Dermis blood vessel endothelial cell (primary cell): ENCODE measurements at regions not wholly inside any gene's neighbourhood (a gene's known extent, or its start where the extent isn't known, plus 50 kb on each side); places are given as distances from the start of the nearest gene placed in this dataset.

Source experiments
- DNase-seq: peaks from one replicate; pipeline ENCODE4 v3.0.0; 2010

DNA sequence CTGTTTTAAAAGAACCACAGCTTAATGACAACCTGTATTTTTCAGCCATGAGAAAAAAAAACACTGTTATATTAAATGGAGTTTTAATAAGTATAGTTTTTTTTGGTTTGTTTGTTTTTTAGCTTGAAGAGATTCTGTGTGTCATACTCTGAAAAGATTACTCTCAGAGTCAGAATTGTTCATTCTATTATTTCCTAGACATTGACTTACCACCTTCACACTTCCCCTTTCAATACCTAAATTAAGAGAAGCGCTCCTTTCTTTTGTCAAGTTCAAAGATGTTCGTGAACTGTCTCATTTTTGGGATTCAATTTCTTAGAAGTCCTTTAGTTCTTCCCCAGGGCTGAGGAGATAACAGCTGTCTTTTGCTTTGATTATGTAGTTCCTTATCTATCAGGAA is 1201.6 kb upstream of the NUDT12 start:
- DNase-seq = no peak

DNA sequence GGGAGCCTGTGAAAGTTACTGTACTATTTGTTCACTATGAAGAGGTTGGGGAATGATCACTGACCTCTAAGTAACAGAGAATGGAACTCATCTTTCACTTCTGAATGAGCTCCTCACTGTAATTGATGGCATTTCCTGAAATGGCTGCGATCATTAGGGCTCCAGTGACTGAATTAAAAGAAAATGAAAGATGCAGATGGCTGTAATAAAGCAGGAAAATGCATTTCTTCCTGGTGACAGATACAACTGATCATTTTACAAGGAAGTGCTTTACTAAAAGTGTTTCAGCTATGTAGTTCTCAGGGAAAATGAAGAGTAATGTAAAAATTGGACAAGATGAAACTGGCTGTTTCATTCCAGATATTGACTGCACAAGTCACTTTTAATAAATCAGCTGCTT is 1200.6 kb upstream of the NUDT12 start:
- no peak for DNase-seq

DNA sequence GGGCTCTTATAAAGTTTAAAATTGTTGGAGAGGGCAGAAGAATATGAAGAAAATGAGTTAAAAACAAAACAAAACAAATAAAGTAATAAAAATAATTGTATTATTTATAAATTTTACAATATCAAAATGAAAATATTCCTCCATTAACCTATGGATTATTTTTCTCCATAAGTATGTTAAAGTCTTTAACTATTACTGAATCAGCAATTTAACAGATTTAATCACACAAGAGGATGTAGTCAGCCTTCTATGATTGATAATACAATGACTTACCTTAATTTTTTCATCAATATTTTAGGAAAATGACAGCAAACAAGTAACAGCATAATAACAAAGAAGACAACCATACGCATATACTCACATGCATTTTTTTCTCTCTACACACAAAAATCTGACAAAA is 1195.3 kb upstream of the NUDT12 start:
- DNase-seq = no peak

DNA sequence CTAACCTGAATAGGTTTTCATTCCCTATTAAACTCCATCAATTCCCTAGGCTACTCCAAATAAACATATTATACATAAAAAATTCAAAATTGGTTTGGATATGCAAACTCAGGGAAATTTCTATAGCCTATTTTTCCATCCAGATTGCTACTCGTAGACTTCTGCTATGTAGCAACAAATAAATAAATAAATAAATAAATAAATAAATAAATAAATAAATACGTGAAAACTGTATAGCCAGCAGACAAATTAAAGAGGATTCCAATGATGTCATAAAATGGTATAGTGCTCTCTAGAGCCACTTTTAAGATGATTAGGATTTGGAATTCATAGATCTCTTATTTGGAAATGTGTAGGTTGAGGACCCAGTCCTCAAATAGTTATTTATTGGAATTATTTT is 1193.2 kb upstream of the NUDT12 start:
- DNase-seq = no peak

DNA sequence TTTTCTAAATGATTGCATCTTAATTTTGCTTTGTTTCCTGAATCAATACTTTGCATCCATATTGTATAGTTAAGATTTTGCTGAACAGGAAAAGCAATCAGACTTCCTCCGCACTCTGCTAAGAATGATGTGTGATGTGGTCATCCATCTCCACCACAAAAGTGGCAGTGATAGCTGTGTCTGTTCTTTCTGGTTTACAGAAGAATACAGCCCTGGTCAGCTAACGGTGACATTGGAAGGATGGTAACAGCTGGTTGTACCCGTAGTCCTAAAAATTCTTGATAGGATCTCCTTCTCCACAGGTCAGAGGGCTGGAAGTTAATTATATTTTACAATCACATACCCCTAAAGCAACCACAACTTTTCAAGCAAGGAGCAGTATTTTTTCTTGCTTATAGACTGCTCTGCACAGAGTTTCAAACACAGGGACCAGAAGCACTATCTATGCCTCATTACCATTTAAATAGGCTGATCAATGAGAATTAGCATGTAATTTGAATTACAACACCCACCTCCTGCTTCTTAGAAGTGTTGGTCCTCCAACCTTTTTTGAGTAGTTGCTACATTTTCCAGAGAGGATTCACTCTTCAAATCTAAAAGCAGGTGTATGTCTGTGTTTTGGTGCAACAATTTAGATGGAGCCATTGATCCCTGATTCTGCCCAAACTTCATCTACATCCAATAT is 1191.9 kb upstream of the NUDT12 start:
- no peak for DNase-seq

DNA sequence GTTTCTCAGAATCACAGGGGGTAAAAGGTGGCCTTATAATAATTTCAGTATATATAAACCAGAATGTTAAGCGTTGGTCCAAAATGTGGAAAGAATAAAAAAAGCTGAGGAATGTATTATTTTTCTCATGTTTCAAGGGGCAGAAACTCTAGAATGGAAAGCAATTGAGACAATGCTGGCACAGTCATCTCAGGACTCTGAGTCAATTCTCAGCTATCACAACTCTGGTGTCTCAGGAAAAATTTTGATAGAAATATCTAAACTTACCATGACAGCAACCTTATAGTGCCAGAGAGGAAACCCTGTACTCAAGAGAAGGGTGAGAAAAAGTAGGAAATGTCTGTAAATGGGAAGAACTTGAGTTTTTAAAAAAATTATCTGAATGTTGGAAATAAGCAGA is 1189.4 kb upstream of the NUDT12 start:
- no peak for DNase-seq

DNA sequence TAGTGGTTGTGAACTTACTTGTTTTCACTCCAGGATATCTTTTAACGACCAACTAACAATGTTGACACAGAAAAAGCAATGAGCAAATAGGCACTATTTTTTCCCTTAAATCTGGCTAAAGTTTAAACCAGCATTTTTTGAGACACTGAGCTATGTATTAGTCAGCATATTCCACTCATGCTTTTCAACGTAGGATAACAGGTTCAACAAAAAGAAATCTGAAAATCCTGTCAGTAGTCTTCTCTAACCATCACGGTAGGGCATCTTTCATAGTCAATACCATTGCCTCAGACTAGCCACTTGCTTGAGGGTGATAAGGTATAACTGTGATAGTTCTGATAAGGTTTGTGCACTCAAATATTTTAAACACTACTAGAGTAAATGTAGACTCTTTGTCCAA is 1177.3 kb upstream of the NUDT12 start:
- no peak for DNase-seq

DNA sequence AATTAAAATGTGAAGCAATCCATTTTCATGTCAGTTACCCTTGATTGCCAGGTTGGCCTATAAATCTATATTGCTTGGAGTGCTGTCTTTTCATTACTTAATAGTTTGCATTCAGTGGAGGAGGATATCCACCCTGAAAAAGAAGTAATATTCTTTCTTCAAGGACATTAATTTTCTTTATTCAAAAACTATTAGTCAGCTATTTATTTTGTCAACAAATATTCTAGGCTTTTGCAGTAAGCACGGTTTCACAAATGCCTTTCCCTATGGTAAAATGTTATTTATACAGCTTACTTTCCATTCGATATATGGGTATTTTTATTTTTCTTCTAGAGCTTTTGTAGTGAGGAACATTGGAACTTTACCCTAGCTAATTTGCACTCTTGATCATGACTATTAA is 1176.9 kb upstream of the NUDT12 start:
- no peak for DNase-seq

DNA sequence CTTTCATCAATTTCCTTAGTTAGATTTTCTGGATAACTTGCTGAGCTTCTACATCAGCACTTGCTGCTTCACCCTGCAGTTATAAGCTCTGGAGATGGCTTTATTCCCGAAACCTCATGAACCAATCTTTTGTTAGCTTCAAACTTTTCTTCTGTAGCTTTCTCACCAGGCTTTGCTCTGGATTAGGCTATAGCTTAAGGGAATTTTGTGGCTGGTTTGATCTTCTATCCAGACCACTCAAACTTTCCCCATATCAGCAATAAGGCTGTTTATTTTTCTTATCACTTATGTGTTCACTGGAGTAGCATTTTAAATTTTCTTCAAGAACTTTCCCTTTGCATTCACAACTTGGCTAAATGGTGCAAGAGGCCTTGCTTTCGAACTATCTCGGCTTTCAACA is 1173.5 kb upstream of the NUDT12 start:
- no peak for DNase-seq

DNA sequence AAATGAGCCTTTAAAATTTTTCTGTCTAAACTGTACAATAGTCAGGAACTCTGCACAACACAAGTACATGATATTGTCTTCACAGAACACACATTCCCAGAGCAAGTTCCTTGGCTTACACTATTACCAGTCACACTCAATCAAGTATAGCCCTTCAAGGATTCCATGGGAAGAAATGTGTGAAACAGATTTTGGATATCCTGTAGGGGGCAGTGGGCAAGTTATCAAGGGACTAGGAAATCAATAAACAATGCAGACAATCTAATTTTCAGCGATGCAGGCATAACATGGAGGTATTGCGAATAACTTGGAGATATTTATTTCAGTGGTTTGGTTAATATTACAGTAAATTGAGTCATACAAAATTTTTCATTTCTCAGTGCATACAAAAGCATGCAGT is 1171.5 kb upstream of the NUDT12 start:
- DNase-seq = no peak

DNA sequence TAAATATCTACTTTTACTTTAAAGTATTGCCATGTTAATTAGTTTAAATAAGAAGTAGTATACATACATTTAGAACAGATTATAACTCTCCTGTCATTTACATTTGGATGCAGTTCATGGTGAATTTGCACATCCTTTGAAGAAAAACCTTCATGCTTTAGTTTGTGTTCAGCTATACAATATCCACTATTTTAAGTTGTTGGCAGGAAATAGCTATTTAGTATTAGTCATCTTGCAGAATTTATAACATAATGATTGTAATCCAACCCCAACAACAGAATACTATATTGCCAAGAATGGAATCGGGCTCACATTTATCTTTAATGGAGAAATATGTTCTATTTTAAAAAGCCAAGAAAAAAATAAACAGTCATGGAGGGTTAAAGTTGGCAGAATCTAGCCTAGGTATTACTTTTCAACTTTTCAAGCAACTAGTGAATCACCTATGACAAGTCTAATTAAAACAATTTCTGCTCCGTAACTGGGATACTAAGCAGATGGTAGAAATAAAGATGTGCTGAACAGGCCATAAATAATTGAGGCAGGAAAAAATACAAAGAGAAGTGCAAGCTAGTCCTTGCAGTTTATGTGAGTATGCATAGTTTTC is 1170.6 kb upstream of the NUDT12 start:
- DNase-seq = no peak

DNA sequence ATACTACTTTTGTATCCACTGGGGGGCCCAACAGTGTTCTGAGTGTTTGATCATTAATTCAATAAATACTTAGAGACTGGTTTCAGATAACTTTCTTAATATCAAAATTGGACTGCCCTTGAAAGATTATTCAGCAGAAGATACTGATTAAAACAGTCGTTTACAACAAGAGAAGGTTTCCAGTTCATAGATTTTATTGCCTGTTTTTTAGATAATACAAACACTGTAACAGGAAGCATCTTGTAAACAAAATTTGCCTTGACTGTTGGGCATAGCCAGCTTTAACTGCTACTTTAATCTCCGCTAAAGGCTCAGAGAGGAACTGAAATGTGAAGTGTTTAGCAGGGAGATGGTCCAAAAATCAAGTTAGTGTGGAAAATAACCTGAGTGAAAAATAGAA is 1168.7 kb upstream of the NUDT12 start:
- DNase-seq = no peak

DNA sequence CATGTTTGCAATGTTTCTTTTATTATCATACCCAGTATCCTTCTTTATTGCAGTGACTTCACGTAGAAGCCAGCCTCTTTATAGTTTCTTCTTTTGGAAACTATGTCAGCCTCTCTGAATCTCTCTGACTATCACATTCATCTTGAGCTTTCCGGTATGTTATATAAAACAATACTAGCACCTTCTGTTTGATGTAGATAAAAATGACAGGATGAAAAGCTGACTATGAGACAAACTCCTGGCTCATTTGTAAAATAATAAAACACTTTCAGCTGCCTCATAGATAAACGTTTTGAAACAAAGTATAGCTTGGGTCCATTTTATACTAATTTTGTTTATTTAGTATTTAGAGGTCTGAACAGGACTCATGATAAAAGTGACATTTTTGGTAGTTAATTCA is 1145.4 kb upstream of the NUDT12 start:
- DNase-seq = no peak

DNA sequence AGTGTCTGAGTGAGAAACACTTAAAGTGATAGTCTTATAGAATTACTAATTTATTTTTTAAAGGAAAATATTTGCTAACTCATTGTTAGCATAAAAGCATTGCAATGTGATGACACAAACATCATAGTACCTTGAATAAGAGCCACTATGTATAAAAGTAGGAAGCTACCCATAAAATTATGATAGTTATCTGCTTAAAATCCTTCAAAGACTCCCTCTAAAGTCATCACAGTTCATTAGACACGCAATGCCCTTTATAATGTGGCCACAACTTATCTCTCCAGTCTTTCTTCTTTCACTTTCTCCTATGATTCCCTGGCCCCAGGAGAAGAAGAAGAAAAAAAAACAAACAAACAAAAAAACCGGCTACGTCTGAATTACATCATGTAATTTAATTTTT is 1144.0 kb upstream of the NUDT12 start:
- no peak for DNase-seq

DNA sequence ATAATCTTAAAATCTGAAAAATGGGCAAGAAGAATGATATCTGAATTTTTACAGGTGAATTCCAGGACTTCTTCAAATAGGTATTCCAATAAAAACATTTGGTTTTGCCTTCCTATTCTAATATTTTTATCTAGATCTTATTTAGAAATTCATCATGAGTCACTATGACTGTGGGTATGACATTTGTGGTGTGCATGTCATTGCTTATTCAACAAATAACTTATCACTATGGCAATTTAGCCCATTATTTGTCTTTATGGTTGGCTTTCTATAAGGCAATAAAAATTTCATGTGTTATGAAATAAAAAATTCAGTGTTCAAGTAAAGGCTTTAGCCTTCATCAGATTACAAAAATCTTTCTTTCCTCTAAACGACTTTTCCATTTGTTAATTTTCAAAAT is 1139.6 kb upstream of the NUDT12 start:
- DNase-seq = no peak

DNA sequence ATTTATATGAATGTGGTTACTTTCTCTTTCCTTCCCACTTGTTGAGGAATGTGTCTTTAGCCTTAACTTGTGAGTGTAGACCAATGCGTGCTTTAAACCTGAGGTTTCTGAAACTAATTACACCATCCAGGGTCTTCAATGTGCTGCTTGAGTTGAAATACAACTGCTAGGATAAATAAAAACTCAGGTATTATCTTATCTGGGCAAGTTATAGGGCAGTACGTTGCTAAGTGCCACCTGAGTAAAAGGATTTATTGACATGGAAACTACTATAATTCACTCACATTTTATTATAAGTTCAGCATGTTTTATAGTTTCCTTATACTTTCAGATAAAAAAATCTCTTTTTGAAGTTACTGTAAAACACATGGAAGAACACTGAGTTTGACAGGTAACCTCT is 1136.8 kb upstream of the NUDT12 start:
- DNase-seq = no peak

DNA sequence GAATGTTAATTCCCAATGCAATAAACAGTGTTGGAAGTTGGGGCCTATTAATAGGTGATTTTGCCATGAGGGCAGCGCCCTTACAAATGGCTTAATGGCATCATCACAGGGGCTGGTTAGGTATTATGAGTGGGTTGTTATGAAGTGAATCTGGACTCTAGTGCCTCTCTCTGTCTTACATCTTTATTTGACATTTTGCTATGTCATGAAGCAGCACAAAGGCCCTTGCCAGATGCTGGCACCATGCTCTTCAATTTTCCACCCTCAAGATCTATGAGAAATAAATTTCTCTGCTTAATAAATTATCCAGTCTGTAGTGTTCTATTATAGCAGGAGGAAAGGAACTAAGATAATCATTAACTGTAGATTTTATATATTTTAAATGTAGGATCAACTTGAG is 1098.7 kb upstream of the NUDT12 start:
- DNase-seq = no peak

DNA sequence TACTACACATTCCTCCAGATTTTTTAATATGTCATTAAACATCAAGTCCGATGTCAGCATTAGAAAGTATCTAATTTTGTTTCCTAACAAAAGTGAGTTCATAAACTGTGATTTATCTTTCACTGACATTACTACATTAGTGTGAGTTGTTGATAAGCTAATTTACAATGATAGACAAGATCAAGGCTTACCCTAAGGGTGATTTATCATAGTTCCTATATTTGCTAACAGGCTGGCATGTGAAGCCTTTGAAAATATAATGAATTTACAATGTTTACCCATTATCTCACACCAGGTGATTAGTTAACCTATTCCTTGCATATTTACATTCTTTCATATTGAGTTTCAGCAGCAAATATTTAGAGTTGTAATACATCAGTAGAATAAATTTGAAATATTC is 1096.9 kb upstream of the NUDT12 start:
- no peak for DNase-seq

DNA sequence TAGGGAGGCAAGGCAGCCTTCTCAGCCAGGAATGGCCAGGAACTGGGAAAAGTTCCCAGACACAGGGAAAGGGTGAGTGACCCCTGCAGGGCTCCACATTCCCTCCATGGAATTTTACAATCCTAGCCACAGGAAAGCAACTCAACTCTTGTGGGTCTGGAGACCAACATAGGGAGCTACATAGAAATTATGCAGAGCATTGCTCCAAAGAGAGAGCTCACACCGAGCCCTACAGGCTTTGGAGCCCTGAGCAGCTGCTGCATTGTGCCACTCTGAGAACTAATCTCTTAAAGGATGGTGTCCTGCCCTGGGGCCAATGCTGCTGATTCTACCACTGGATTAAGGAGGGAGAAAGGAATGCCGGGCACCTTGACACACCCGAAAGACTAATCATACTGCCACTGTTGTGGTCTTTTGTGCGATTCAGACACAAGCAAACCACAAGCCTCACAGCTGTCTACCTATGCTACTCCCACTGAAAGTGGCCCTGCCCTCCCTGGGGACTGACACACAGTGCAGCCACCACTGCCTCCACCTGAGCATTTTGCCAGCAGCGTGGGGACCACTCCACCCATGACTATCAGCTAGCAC is 1089.8 kb upstream of the NUDT12 start:
- no peak for DNase-seq

DNA sequence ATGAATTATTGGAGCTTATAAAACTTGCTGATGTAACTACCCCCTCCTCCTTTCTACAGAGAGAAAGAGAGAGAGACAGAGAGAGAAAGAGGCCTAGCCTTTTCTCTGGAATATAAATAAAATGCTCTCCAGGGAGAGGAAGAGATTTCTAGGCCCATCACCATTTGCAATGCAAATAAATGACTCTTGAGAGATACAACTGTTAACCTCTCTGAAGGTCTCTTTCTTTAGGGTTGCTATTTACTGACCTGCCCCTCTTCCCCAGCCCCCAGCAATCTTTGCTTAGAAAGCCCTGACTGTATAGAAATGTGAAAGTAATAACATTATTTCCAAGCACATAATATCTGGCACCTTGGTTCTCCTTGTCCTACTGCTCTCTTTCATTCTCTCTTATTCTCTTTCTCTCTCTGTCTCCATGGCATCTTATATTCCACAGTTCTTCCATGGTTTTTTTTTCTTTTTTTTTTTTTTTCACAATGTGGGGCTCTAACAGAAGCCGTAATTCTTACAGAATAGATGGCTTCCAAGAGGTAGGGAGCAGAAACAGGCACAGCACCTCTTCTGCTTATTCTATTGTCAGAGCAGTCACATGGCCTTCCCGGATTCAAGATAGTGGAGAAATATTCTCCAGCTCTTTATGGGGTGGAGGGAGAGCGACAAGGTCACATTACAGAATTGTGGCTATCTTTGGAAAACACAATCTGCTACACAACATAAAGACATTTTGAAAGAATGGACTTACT is 1087.9 kb upstream of the NUDT12 start:
- DNase-seq = no peak

DNA sequence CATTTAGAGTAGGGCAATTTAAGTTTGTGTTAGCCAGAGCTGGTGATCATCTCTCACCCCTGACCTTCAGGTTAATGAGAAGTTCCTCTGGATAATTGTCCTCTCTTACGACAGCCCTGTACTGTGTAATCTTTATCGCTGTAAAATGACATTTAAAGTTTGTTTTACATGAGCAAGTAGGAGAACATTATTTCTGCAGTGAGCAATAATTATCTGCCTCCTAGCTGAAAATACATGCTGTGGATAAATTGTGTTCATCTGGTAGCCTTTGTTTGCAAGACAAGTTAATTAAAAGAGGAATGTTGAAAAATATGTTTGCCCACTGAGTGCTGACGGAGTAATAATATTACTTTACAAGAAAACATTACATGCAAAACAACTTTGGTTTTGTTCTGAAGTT is 1083.8 kb upstream of the NUDT12 start:
- DNase-seq = no peak

DNA sequence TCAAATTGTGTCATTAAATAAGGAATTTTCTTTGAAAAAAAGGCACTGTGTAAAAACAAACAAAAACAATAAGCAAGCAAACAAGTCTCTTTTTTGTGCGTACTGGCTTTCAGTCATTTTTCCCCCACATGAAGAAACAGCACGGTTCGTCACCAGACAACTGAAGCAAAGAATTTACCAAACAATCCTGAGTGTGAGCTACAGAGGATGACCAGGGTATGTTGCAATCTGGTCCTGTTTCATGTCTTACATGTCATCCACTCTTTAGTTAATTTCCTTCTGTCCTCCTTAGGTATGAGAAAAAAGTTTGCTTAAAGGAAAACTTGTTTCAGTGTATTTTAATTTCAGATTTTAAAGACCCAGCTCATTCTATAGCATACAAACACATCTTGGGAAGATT is 1080.7 kb upstream of the NUDT12 start:
- no peak for DNase-seq

DNA sequence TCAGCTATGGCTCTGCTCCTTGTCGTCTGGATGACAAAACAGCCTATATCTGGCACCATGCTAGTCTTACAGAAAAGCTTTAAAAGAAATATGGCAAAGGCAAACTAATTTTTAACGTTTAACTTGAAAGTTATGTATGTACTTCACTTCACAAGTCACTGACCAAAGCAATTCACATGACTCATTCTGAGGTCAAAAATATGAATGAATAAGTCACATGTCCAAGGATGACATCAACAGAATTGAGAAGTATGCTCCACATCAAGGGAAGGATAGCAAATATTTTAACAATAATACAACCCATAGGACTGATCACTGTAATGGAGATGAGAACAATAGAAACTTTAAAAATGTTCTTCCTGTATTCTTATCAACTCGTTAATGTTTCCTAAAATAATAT is 1072.6 kb upstream of the NUDT12 start:
- DNase-seq = no peak

DNA sequence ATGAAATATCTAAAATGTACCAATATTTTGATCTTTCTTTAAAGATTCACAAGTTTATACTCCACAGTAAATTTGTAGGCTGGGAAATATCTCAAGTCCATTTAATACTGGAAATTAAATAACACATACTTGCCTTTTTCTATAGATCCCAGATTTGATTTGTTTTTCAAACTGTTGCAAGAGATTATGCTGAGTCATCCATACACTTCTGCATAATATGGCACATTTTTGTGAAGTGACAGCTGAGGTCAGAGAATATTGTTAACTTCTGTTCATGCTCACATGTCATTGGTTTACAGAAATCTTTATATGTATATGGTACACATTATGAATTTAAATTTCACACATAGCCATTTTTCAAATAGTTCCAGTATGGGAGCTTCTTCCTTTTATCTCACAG is 1066.3 kb upstream of the NUDT12 start:
- no peak for DNase-seq
